HEK293 (cell line): ENCODE measurements at regions not wholly inside any gene's neighbourhood (a gene's known extent, or its start where the extent isn't known, plus 50 kb on each side); places are given as distances from the start of the nearest gene placed in this dataset.

ENCODE experiments used
- CTCF ChIA-PET: fragments of 350-600 bp; formaldehyde crosslinking; extraction: SDS; loops from one replicate; lab custom pipeline; 2021; ENCODE audit warnings: antibody characterized with exemption; lab: Yijun Ruan, JAX
- POLR2A ChIA-PET: fragments of 300-600 bp; formaldehyde crosslinking; extraction: SDS; loops from one replicate; lab custom pipeline; 2020; ENCODE audit warnings: antibody characterized with exemption, inconsistent platforms; lab: Yijun Ruan, JAX
- H3K27ac ChIP-seq: fragments of 200-500 bp; sonication (Bioruptor generic); 2 replicates; pipeline ENCODE4 v1.5.1; 2014; ENCODE audit warnings: low read depth, low read length, control low read depth, inconsistent platforms; ENCODE audit errors: extremely low read depth
- H3K36me3 ChIP-seq, 2 experiments: fragments of 200-500 bp in 1 of 2; sonication (Bioruptor generic) in 1 of 2; 1 replicate in 1 of 2; 2 replicates in 1 of 2; pipeline ENCODE4 v1.5.1; 2014 to 2017; ENCODE audit warnings: inconsistent platforms in 2 of 2, low read length in 2 of 2; ENCODE audit not compliant: control insufficient read depth in 2 of 2, insufficient read depth in 1 of 2
- H3K4me1 ChIP-seq: fragments of 200-500 bp; sonication (Bioruptor generic); 2 replicates; pipeline ENCODE4 v1.5.1; 2014; ENCODE audit warnings: mild to moderate bottlenecking, low read length, inconsistent platforms; ENCODE audit not compliant: control insufficient read depth, insufficient read depth
- H3K4me3 ChIP-seq: 2 replicates; pipeline ENCODE4 v1.5.1; 2011; ENCODE audit warnings: low read depth, mild to moderate bottlenecking, control low read depth, low read length, moderate library complexity
- H3K9me3 ChIP-seq: fragments of 200-500 bp; sonication (Bioruptor generic); 2 replicates; pipeline ENCODE4 v1.5.1; 2014; ENCODE audit warnings: low read depth, low read length, inconsistent platforms; ENCODE audit not compliant: control insufficient read depth, insufficient read depth
- PBX3 ChIP-seq: sonication (generic); formaldehyde crosslinking; IDR thresholded peaks from 2 replicates; pipeline ENCODE4 v1.8.1; 2022; ENCODE audit warnings: mild to moderate bottlenecking, moderate library complexity, missing genetic modification reagents
- YY2 ChIP-seq: fragments of 450-650 bp; formaldehyde crosslinking; IDR thresholded peaks from 2 replicates; pipeline ENCODE4 v1.5.1; 2016; ENCODE audit warnings: missing biosample characterization, missing genetic modification characterization
- ZNF214 ChIP-seq: fragments of 450-650 bp; formaldehyde crosslinking; IDR thresholded peaks from 2 replicates; pipeline ENCODE4 v1.5.1; 2017; ENCODE audit warnings: missing biosample characterization, mild to moderate bottlenecking, missing genetic modification characterization, borderline replicate concordance
- ZNF341 ChIP-seq: fragments of 450-650 bp; formaldehyde crosslinking; IDR thresholded peaks from 2 replicates; pipeline ENCODE4; 2016; ENCODE audit warnings: low read depth, missing biosample characterization, missing genetic modification characterization
- ZNF350 ChIP-seq: fragments of 450-650 bp; formaldehyde crosslinking; IDR thresholded peaks from 2 replicates; pipeline ENCODE4 v1.5.0; 2017; ENCODE audit warnings: missing biosample characterization, mild to moderate bottlenecking, missing genetic modification characterization
- ZNF394 ChIP-seq: fragments of 450-650 bp; formaldehyde crosslinking; IDR thresholded peaks from 2 replicates; pipeline ENCODE4 v1.5.1; 2016; ENCODE audit warnings: missing biosample characterization, missing genetic modification characterization, mild to moderate bottlenecking, moderate library complexity, borderline replicate concordance
- ZNF416 ChIP-seq: fragments of 450-650 bp; formaldehyde crosslinking; IDR thresholded peaks from 2 replicates; pipeline ENCODE4 v1.5.1; 2016; ENCODE audit warnings: missing biosample characterization, missing genetic modification characterization
- ZNF501 ChIP-seq: fragments of 450-650 bp; formaldehyde crosslinking; IDR thresholded peaks from 2 replicates; pipeline ENCODE4 v1.5.1; 2016; ENCODE audit warnings: missing biosample characterization, missing genetic modification characterization
- ZNF521 ChIP-seq: fragments of 450-650 bp; formaldehyde crosslinking; IDR thresholded peaks from 2 replicates; pipeline ENCODE4 v1.5.1; 2017; ENCODE audit warnings: missing biosample characterization, mild to moderate bottlenecking, missing genetic modification characterization
- ZNF548 ChIP-seq: fragments of 450-650 bp; formaldehyde crosslinking; IDR thresholded peaks from 2 replicates; pipeline ENCODE4 v1.5.1; 2016; ENCODE audit warnings: missing biosample characterization, missing genetic modification characterization
- ZNF571 ChIP-seq: fragments of 450-650 bp; formaldehyde crosslinking; IDR thresholded peaks from 2 replicates; pipeline ENCODE4 v1.5.0; 2017; ENCODE audit warnings: missing biosample characterization, missing genetic modification characterization
- TF ChIP-seq, protein P1 (sequence below): fragments of 450-650 bp; formaldehyde crosslinking; IDR thresholded peaks from 2 replicates; pipeline ENCODE4 v1.5.1; 2016; ENCODE audit warnings: missing biosample characterization, missing genetic modification characterization
- TF ChIP-seq, protein P2 (sequence below): fragments of 450-650 bp; formaldehyde crosslinking; IDR thresholded peaks from 2 replicates; pipeline ENCODE4 v1.5.1; 2016; ENCODE audit warnings: missing biosample characterization, missing genetic modification characterization
- TF ChIP-seq, protein P3 (sequence below): fragments of 450-650 bp; formaldehyde crosslinking; IDR thresholded peaks from 2 replicates; pipeline ENCODE4 v1.5.1; 2016; ENCODE audit warnings: missing biosample characterization, missing genetic modification characterization
- TF ChIP-seq, protein P4 (sequence below): fragments of 450-650 bp; formaldehyde crosslinking; IDR thresholded peaks from 2 replicates; pipeline ENCODE4 v1.5.1; 2016; ENCODE audit warnings: missing biosample characterization, missing genetic modification characterization
- TF ChIP-seq, protein P5 (sequence below): fragments of 450-650 bp; formaldehyde crosslinking; conservative IDR thresholded peaks from 2 replicates; pipeline ENCODE4 v1.5.1; 2016; ENCODE audit warnings: low read depth, missing biosample characterization, missing genetic modification characterization
- TF ChIP-seq, protein P6 (sequence below): fragments of 450-650 bp; formaldehyde crosslinking; IDR thresholded peaks from 2 replicates; pipeline ENCODE4 v1.5.1; 2017; ENCODE audit warnings: missing biosample characterization, mild to moderate bottlenecking, missing genetic modification characterization, moderate library complexity

GRCh38 chr5:90093751-90094485 is 315.6 kb downstream of the CETN3 start:
- H3K27ac ChIP-seq: no peak overlapping the region
- TF ChIP-seq ZNF501 (tag by site-specific recombination): no peak
- TF ChIP-seq, protein P1, sequence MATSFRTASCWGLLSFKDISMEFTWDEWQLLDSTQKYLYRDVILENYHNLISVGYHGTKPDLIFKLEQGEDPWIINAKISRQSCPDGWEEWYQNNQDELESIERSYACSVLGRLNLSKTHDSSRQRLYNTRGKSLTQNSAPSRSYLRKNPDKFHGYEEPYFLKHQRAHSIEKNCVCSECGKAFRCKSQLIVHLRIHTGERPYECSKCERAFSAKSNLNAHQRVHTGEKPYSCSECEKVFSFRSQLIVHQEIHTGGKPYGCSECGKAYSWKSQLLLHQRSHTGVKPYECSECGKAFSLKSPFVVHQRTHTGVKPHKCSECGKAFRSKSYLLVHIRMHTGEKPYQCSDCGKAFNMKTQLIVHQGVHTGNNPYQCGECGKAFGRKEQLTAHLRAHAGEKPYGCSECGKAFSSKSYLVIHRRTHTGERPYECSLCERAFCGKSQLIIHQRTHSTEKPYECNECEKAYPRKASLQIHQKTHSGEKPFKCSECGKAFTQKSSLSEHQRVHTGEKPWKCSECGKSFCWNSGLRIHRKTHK: no peak
- TF ChIP-seq ZNF341 (tag by site-specific recombination): no peak
- TF ChIP-seq, protein P2, sequence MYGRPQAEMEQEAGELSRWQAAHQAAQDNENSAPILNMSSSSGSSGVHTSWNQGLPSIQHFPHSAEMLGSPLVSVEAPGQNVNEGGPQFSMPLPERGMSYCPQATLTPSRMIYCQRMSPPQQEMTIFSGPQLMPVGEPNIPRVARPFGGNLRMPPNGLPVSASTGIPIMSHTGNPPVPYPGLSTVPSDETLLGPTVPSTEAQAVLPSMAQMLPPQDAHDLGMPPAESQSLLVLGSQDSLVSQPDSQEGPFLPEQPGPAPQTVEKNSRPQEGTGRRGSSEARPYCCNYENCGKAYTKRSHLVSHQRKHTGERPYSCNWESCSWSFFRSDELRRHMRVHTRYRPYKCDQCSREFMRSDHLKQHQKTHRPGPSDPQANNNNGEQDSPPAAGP (tag by site-specific recombination): no peak
- TF ChIP-seq ZNF521 (tag by site-specific recombination): no peak
- no peak for TF ChIP-seq ZNF394 (tag by site-specific recombination)
- TF ChIP-seq ZNF350 (tag by site-specific recombination): no peak
- no peak for TF ChIP-seq YY2 (tag by site-specific recombination)
- TF ChIP-seq, protein P3, sequence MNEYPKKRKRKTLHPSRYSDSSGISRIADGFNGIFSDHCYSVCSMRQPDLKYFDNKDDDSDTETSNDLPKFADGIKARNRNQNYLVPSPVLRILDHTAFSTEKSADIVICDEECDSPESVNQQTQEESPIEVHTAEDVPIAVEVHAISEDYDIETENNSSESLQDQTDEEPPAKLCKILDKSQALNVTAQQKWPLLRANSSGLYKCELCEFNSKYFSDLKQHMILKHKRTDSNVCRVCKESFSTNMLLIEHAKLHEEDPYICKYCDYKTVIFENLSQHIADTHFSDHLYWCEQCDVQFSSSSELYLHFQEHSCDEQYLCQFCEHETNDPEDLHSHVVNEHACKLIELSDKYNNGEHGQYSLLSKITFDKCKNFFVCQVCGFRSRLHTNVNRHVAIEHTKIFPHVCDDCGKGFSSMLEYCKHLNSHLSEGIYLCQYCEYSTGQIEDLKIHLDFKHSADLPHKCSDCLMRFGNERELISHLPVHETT (tag by site-specific recombination): no peak
- TF ChIP-seq ZNF214 (tag by site-specific recombination): no peak
- no peak for TF ChIP-seq ZNF548 (tag by site-specific recombination)
- TF ChIP-seq ZNF416 (tag by site-specific recombination): no peak
- TF ChIP-seq PBX3 (CRISPR knock-in tag): no peak
- H3K36me3 ChIP-seq: no peaks in the 10 kb centered on the region
- POLR2A ChIA-PET: interaction anchor here (0.9 kb wide), 1 partner anchor 131 kb away, joined by 3 read pairs; no protein-coding TSS in a partner anchor
- no peaks in the 10 kb centered on the region; the same call in 1 of the 2 replicates for H3K9me3 ChIP-seq
- H3K4me3 ChIP-seq: no peak overlapping the region
- CTCF ChIA-PET: no interaction called here
- H3K4me1 ChIP-seq: no peaks in the 10 kb centered on the region

DNA sequence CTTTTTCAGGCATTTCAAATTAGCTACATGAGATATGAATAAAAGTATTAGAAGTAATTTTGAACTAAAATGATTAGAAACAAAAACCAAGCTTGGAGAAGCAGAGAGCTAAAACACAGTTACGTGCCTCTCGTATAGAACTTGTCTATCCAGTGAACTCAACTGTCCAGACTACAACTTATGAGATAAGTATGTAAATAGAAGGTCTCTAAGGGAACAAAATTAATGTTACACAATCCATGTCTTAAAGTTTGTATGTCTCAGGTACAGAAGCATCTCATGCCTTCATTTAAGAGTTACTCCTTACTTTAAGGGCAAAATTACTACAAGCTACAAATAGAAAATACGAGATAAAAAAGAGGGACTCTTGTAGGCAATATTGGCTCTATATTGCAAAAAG is 316.8 kb downstream of the CETN3 start:
- Histone ChIP-seq H3K36me3 (no peaks in the 10 kb centered on the region), H3K4me1 (no peaks in the 10 kb centered on the region), H3K27ac (no peak overlapping the region), H3K9me3 (no peaks in the 10 kb centered on the region; the same call in 1 of the 2 replicates), H3K4me3 (no peak overlapping the region)
- ChIA-PET CTCF (interaction anchor here (0.6 to 0.7 kb wide), 2 partner anchors 11 to 14 kb away, joined by 3 to 4 read pairs; no protein-coding TSS in a partner anchor), POLR2A (no interaction called here)
- TF ChIP-seq, protein P4, sequence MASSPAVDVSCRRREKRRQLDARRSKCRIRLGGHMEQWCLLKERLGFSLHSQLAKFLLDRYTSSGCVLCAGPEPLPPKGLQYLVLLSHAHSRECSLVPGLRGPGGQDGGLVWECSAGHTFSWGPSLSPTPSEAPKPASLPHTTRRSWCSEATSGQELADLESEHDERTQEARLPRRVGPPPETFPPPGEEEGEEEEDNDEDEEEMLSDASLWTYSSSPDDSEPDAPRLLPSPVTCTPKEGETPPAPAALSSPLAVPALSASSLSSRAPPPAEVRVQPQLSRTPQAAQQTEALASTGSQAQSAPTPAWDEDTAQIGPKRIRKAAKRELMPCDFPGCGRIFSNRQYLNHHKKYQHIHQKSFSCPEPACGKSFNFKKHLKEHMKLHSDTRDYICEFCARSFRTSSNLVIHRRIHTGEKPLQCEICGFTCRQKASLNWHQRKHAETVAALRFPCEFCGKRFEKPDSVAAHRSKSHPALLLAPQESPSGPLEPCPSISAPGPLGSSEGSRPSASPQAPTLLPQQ (tag by site-specific recombination): no peak
- TF ChIP-seq ZNF571 (tag by site-specific recombination): no peak
- TF ChIP-seq, protein P5, sequence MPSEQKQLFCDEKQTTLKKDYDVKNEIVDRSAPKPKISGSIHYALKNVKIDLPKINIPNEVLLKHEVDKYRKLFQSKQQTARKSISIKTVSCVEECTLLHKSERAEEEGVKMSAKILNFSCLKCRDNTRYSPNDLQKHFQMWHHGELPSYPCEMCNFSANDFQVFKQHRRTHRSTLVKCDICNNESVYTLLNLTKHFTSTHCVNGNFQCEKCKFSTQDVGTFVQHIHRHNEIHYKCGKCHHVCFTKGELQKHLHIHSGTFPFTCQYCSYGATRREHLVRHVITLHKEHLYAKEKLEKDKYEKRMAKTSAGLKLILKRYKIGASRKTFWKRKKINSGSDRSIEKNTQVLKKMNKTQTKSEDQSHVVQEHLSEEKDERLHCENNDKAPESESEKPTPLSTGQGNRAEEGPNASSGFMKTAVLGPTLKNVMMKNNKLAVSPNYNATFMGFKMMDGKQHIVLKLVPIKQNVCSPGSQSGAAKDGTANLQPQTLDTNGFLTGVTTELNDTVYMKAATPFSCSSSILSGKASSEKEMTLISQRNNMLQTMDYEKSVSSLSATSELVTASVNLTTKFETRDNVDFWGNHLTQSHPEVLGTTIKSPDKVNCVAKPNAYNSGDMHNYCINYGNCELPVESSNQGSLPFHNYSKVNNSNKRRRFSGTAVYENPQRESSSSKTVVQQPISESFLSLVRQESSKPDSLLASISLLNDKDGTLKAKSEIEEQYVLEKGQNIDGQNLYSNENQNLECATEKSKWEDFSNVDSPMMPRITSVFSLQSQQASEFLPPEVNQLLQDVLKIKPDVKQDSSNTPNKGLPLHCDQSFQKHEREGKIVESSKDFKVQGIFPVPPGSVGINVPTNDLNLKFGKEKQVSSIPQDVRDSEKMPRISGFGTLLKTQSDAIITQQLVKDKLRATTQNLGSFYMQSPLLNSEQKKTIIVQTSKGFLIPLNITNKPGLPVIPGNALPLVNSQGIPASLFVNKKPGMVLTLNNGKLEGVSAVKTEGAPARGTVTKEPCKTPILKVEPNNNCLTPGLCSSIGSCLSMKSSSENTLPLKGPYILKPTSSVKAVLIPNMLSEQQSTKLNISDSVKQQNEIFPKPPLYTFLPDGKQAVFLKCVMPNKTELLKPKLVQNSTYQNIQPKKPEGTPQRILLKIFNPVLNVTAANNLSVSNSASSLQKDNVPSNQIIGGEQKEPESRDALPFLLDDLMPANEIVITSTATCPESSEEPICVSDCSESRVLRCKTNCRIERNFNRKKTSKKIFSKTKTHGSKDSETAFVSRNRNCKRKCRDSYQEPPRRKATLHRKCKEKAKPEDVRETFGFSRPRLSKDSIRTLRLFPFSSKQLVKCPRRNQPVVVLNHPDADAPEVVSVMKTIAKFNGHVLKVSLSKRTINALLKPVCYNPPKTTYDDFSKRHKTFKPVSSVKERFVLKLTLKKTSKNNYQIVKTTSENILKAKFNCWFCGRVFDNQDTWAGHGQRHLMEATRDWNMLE: no peak
- TF ChIP-seq, protein P6, sequence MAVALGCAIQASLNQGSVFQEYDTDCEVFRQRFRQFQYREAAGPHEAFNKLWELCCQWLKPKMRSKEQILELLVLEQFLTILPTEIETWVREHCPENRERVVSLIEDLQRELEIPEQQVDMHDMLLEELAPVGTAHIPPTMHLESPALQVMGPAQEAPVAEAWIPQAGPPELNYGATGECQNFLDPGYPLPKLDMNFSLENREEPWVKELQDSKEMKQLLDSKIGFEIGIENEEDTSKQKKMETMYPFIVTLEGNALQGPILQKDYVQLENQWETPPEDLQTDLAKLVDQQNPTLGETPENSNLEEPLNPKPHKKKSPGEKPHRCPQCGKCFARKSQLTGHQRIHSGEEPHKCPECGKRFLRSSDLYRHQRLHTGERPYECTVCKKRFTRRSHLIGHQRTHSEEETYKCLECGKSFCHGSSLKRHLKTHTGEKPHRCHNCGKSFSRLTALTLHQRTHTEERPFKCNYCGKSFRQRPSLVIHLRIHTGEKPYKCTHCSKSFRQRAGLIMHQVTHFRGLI (tag by site-specific recombination): no peak
